B cell (primary cell): ENCODE measurements at regions not wholly inside any gene's neighbourhood (a gene's known extent, or its start where the extent isn't known, plus 50 kb on each side); places are given as distances from the start of the nearest gene placed in this dataset.

Experiments used
- ATAC-seq: fragments of 200-7000 bp; cut with Tn5 transposase; one replicate; pipeline ENCODE4 v1.10.0; 2021; ENCODE audit warnings: low read depth, mild to moderate bottlenecking, moderate number of reproducible peaks, moderate library complexity
- CTCF ChIA-PET: fragments of 350-600 bp; sonication (Branson Sonifier 250); formaldehyde crosslinking; loops from one replicate; lab custom pipeline; 2021; ENCODE audit warnings: antibody characterized with exemption, inconsistent platforms; lab: Charles Lee
- POLR2A ChIA-PET: fragments of 350-600 bp; sonication (Branson Sonifier 250); formaldehyde crosslinking; loops from one replicate; lab custom pipeline; 2021; ENCODE audit warnings: antibody characterized with exemption; lab: Charles Lee
- DNase-seq: peaks from one replicate; pipeline ENCODE4 v3.0.0; 2013
- H2AFZ ChIP-seq: 2 replicates; pipeline ENCODE4 v1.6.1; 2012; ENCODE audit warnings: mild to moderate bottlenecking, low read depth, low read length; ENCODE audit not compliant: insufficient read depth, poor library complexity, severe bottlenecking
- H3K27ac ChIP-seq, 2 donors: 1 replicate in 1 of 2; 2 replicates in 1 of 2; pipeline ENCODE4 v1.5.1; 2012 to 2013; ENCODE audit warnings: low read length in 2 of 2, mild to moderate bottlenecking in 2 of 2, moderate library complexity in 1 of 2
- H3K27me3 ChIP-seq, 4 experiments: fragments of 200-600 bp in 1 of 4; sonication (generic) in 1 of 4; replicated peaks in 1 of 4; 1 replicate in 2 of 4; 2 replicates in 2 of 4; pipeline versions ENCODE4 v1.6.1 to v1.7.0; 2013 to 2016; ENCODE audit warnings: low read length in 3 of 4, mild to moderate bottlenecking in 2 of 4, mixed read lengths in 1 of 4, moderate library complexity in 1 of 4; ENCODE audit not compliant: insufficient read depth in 4 of 4, control insufficient read depth in 3 of 4; ENCODE audit errors: control extremely low read depth in 1 of 4
- H3K36me3 ChIP-seq, 2 experiments: replicated peaks in 1 of 2; 1 replicate in 1 of 2; 2 replicates in 1 of 2; pipeline versions ENCODE4 v1.6.1 to v1.7.1; 2013; ENCODE audit warnings: low read length in 1 of 2; ENCODE audit not compliant: insufficient read depth in 2 of 2, control insufficient read depth in 1 of 2; ENCODE audit errors: control extremely low read depth in 1 of 2, extremely low read depth in 1 of 2
- H3K4me1 ChIP-seq, 2 donors: fragments of 200-600 bp in 1 of 2; sonication (generic) in 1 of 2; 1 replicate in 1 of 2; 2 replicates in 1 of 2; pipeline versions ENCODE4 v1.5.1 to v1.6.1; 2013 to 2017; ENCODE audit warnings: low read length in 2 of 2; ENCODE audit not compliant: control insufficient read depth in 2 of 2, insufficient read depth in 2 of 2
- H3K4me2 ChIP-seq: replicated peaks from 2 replicates; pipeline ENCODE3; 2012; ENCODE audit warnings: mild to moderate bottlenecking, low read depth, low read length; ENCODE audit not compliant: poor library complexity, severe bottlenecking
- H3K4me3 ChIP-seq, 5 experiments: fragments of 200-600 bp in 1 of 5; sonication (generic) in 1 of 5; 1 replicate in 3 of 5; 2 replicates in 2 of 5; pipeline versions ENCODE4 v1.5.1 to v1.7.0; 2011 to 2016; ENCODE audit warnings: low read length in 4 of 5, mild to moderate bottlenecking in 4 of 5, low read depth in 2 of 5, control low read depth in 1 of 5, moderate library complexity in 1 of 5; ENCODE audit not compliant: insufficient read depth in 1 of 5; ENCODE audit errors: control extremely low read depth in 1 of 5, extremely low read depth in 1 of 5
- H3K79me2 ChIP-seq: fragments of 200-600 bp; sonication (generic); one replicate; pipeline ENCODE4 v1.6.0; 2016; ENCODE audit warnings: low read length; ENCODE audit not compliant: control insufficient read depth, insufficient read depth
- H3K9ac ChIP-seq: fragments of 200-600 bp; sonication (generic); 2 replicates; pipeline ENCODE4 v1.6.1; 2017; ENCODE audit warnings: mild to moderate bottlenecking, low read length, moderate library complexity
- H3K9me3 ChIP-seq, 3 donors: one replicate each; pipeline versions ENCODE4 v1.6.1 to v1.7.1; 2013; ENCODE audit warnings: low read length in 2 of 3; ENCODE audit not compliant: control insufficient read depth in 2 of 3, insufficient read depth in 1 of 3; ENCODE audit errors: control extremely low read depth in 1 of 3
- H4K20me1 ChIP-seq: 2 replicates; pipeline ENCODE4 v1.6.0; 2012; ENCODE audit warnings: mild to moderate bottlenecking, low read length; ENCODE audit not compliant: insufficient read depth, control insufficient read depth, poor library complexity, severe bottlenecking
- H3K27ac Mint-ChIP-seq: one replicate; pipeline ENCODE4 v1.8.0; 2021; ENCODE audit warnings: mixed read lengths
- H3K27me3 Mint-ChIP-seq: one replicate; pipeline ENCODE4 v1.8.0; 2021; ENCODE audit warnings: mixed read lengths
- H3K4me1 Mint-ChIP-seq: one replicate; pipeline ENCODE4 v1.8.0; 2021; ENCODE audit warnings: mixed read lengths
- H3K4me3 Mint-ChIP-seq: one replicate; pipeline ENCODE4 v1.8.0; 2021; ENCODE audit warnings: mixed read lengths
- H3K9me3 Mint-ChIP-seq: one replicate; pipeline ENCODE4 v1.8.0; 2022; ENCODE audit warnings: mixed read lengths; ENCODE audit not compliant: insufficient read depth
- CTCF ChIP-seq: fragments of 200-600 bp; IDR thresholded peaks from one replicate; pipeline ENCODE4 v1.8.0; 2022; ENCODE audit warnings: antibody characterized with exemption, mild to moderate bottlenecking
- EZH2 ChIP-seq: IDR thresholded peaks from 2 replicates; pipeline ENCODE4 v1.6.1; 2012; ENCODE audit warnings: borderline replicate concordance, low read depth, mild to moderate bottlenecking, moderate library complexity, low read length; ENCODE audit not compliant: insufficient read depth, poor library complexity, severe bottlenecking
- WGBS: methylation state at CpG from one replicate; pipeline ENCODE4 v1.1.5; 2013; ENCODE audit warnings: missing lambda C conversion rate; ENCODE audit not compliant: insufficient coverage; 5-methylcytosine and 5-hydroxymethylcytosine counted together
- intact Hi-C: fragments of 100-400 bp; cut with micrococcal nuclease; formaldehyde crosslinking; loops from one replicate; pipeline ENCODE4 v1.10.0; 2022

DNA sequence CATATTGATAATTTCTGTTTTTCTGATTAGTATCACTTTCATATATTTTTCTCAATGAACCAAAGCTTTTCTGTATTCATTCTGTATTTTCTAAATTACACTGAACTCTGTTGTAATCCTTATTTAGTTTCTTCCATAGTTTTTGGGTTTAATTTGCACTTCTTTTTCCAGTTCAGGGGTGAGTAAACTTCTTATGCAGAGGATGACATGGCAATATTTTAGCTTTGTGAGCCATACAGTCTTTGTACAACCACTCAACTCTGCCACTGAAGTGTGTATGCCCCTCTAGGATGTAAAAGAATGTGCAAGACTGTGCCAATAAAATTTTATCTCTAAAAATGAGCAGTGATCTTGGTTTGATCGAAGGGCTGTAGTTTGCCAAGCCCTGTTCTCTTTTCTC, 239.0 kb upstream of the CITED2 start:
- no peaks in the 10 kb centered on the region for H3K4me1 Mint-ChIP-seq
- WGBS = 100% methylated on average over 1 of the region's 1 CpG
- no peaks in the 10 kb centered on the region for H3K9me3 Mint-ChIP-seq
- Histone ChIP-seq H2AFZ (no peak overlapping the region), H3K4me1 (no peaks in the 10 kb centered on the region), H3K4me2 (no peak overlapping the region), H3K4me3 (no peak overlapping the region), H3K27me3 (no peaks in the 10 kb centered on the region), H3K27ac (no peak overlapping the region), H4K20me1 (no peaks in the 10 kb centered on the region), H3K9me3 (no peaks in the 10 kb centered on the region), H3K36me3 (no peaks in the 10 kb centered on the region), H3K9ac (no peak overlapping the region), H3K79me2 (no peaks in the 10 kb centered on the region)
- H3K27ac Mint-ChIP-seq = no peak overlapping the region
- H3K4me3 Mint-ChIP-seq = no peak overlapping the region
- intact Hi-C loops = no loop called here
- TF ChIP-seq CTCF (no peak), EZH2 (no peak)
- ChIA-PET CTCF (no interaction called here), POLR2A (no interaction called here)
- DNase-seq = no peak
- no peak for ATAC-seq
- H3K27me3 Mint-ChIP-seq = no peaks in the 10 kb centered on the region

GRCh38 chr6:139612135-139612465, 237.7 kb upstream of the CITED2 start:
- no peaks in the 10 kb centered on the region for H3K36me3 ChIP-seq
- CTCF ChIA-PET = no interaction called here
- H3K9ac ChIP-seq = no peak overlapping the region
- DNase-seq (no peak), ATAC-seq (no peak)
- H3K4me1 Mint-ChIP-seq = no peaks in the 10 kb centered on the region
- H3K27ac Mint-ChIP-seq = no peak overlapping the region
- no peaks in the 10 kb centered on the region for H3K27me3 ChIP-seq
- no peak overlapping the region for H3K4me3 Mint-ChIP-seq
- no peak for TF ChIP-seq CTCF
- TF ChIP-seq EZH2 = no peak
- POLR2A ChIA-PET = no interaction called here
- no peaks in the 10 kb centered on the region for H3K9me3 Mint-ChIP-seq
- no peak overlapping the region for H2AFZ ChIP-seq
- H3K4me3 ChIP-seq = no peak overlapping the region
- no peaks in the 10 kb centered on the region for H3K4me1 ChIP-seq
- no peaks in the 10 kb centered on the region for H3K79me2 ChIP-seq
- H3K4me2 ChIP-seq = no peak overlapping the region
- no peak overlapping the region for H3K27ac ChIP-seq
- H4K20me1 ChIP-seq = no peaks in the 10 kb centered on the region
- intact Hi-C loops = no loop called here
- H3K27me3 Mint-ChIP-seq = no peaks in the 10 kb centered on the region
- H3K9me3 ChIP-seq = no peaks in the 10 kb centered on the region
